ENCODE measurements at regions not wholly inside any gene's neighbourhood (a gene's known extent, or its start where the extent isn't known, plus 50 kb on each side); places are given as distances from the start of the nearest gene placed in this dataset.

DNA sequence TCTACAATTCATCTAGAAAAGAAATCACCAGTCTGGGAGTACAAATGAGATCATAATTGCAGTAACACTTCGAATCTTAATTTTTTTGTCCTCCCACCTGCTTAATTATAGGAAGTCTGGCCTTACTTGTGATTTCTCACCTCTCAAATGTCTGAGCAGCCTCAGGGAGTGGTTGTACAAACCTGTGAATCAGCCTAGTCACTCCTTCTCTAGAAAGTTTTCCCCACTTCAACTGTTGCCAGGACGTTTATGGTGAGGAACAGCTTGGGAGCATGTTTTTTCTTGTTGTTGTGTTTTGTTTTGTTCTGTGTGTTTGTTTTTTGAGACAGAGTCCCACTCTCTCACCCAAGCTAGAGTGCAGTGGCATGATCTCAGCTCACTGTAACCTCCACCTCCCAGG lies 50.3 kb upstream of the CLDN10 start:
- DNase-seq: no peak

Measured in activated CD4-positive, alpha-beta T cell treated with anti-CD3 and anti-CD28 coated beads, Interleukin-2, Interleukin-6, amounts not matched to agents 100 ng/mL and 50 ng/mL, durations not matched to agents 16 hours and 8 hours (primary cell).